Natural killer cell treated with Interleukin-12 subunit alpha and Interleukin-12 subunit beta and Interleukin-15 and Interleukin-18, amount 100 ng/mL, for 72 hours (primary cell): ENCODE measurements at regions not wholly inside any gene's neighbourhood (a gene's known extent, or its start where the extent isn't known, plus 50 kb on each side); places are given as distances from the start of the nearest gene placed in this dataset.
A peak's percentile ranks its signal among the peaks of the same experiment; 100 is the strongest.

Source experiments
- ATAC-seq, 2 donors: fragments of 150-1000 bp; cut with Tn5 transposase in 1 of 2; sonication (Bioruptor Pico), chemical (Tn5 transposase) in 1 of 2; 2 replicates each; pipeline ENCODE4 v1.10.0; 2021
- DNase-seq: peaks from one replicate; pipeline ENCODE4 v3.0.0; 2022; ENCODE audit warnings: low spot score
- H3K27ac Mint-ChIP-seq, 2 donors: 1 replicate in 1 of 2; 2 replicates in 1 of 2; pipeline ENCODE4 v1.8.0; 2022; ENCODE audit warnings: mixed read lengths in 2 of 2, mild to moderate bottlenecking in 1 of 2, moderate library complexity in 1 of 2
- H3K27me3 Mint-ChIP-seq, 2 donors: 1 replicate in 1 of 2; 2 replicates in 1 of 2; pipeline ENCODE4 v1.8.0; 2022; ENCODE audit warnings: mixed read lengths in 2 of 2
- H3K36me3 Mint-ChIP-seq: one replicate; pipeline ENCODE4 v1.8.0; 2022; ENCODE audit warnings: mixed read lengths
- H3K4me1 Mint-ChIP-seq, 2 donors: 1 replicate in 1 of 2; 2 replicates in 1 of 2; pipeline ENCODE4 v1.8.0; 2022; ENCODE audit warnings: low read depth in 2 of 2, mixed read lengths in 2 of 2, mild to moderate bottlenecking in 1 of 2
- H3K4me3 Mint-ChIP-seq: one replicate; pipeline ENCODE4 v1.8.0; 2022; ENCODE audit warnings: mixed read lengths
- H3K9me3 Mint-ChIP-seq: 2 replicates; pipeline ENCODE4 v1.8.0; 2022; ENCODE audit warnings: mixed read lengths

DNA sequence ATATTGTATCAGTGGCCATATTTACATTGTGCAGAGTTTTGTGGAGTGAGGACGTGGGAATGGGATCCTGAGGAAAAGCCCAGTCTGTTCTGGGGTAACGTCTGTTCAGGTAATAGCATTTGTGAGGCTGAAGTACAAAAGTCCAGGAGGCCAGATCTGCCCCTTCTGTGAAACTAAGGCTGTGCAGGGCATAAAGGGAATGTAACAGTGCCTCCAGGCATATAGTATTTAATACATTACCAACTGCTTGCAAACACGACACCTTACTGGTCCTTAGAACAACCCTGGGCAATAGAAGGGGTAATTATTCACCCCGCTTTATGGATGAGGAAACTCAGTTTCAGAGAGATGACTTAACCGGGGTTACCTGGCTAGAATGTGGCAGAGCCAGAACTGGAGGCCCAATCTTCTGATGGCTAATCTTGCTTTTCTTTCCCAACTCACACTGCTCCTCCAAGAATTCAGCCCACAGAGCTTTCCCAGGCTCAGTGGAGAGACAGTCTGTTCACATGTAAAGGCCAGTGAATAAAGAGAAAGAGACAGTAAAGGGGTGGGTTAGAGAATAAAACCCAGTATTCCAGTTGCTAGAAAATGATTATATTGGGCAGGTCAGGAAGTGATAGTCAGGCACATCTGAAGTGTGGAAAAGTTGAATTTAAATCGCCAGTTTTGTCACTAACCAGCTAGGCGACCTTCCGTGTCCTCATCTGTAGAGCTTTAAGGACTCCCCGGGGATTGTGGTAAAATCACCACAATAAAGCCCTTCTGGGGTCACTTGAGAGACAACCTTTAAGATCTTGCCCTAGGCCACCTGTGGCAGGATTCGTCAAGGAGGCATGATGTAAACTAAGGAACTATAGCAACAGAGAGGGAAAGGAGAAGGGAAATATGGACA is 280.7 kb upstream of the CITED2 start:
- H3K27me3 Mint-ChIP-seq, result peaks cover under 1 to 6% of the 10 kb centered on the region in 2 donors
- DNase-seq (no peak), ATAC-seq (no peak)
- H3K9me3 Mint-ChIP-seq, result no peaks in the 10 kb centered on the region
- H3K36me3 Mint-ChIP-seq, result no peaks in the 10 kb centered on the region
- no peak overlapping the region for H3K4me3 Mint-ChIP-seq
- no peaks in the 10 kb centered on the region for H3K4me1 Mint-ChIP-seq
- H3K27ac Mint-ChIP-seq, result no peak overlapping the region

DNA sequence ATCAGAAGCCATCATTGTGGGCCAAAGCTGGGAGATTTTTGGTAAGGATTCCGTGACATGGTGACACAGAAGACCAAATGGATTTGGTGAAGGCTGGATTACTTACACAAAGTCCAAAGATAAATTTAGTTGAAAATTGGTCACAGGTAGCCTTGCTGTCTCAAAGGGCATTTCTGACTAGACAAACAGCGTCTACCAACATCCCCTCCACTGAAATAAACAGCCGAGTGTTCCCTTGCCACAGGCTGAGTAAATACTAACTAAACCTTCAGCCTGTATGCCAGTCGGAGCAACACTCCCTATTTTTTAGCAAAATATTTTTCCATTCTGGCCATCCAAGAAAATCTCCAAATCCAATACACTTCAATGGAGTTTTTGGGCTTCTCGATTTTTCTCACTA is 279.9 kb upstream of the CITED2 start:
- H3K27ac Mint-ChIP-seq, result no peak overlapping the region
- H3K36me3 Mint-ChIP-seq, result no peaks in the 10 kb centered on the region
- H3K27me3 Mint-ChIP-seq, result peaks cover 7 to 14% of the 10 kb centered on the region in 2 donors
- ATAC-seq (no peak), DNase-seq (no peak)
- no peaks in the 10 kb centered on the region for H3K4me1 Mint-ChIP-seq
- H3K9me3 Mint-ChIP-seq, result no peaks in the 10 kb centered on the region
- no peak overlapping the region for H3K4me3 Mint-ChIP-seq

DNA sequence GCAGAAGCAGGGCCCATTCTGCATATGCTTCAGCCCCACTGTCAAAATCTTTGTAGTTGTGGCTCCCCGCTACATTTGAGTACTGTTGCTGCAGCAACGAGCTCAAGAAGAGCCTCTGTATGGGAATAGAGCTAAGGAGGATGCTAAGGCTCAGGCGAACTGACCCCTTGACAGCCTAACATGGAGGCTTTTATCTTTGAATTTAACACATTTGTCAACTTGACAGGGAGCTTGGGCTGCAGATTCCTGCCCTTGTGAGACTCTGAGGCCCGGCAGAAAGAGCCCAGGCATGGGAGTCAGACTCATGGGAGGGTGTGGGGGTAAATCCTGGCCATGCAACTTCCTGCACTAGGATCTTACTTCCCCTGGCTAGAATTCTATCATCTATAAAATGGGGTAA is 278.7 kb upstream of the CITED2 start:
- Mint-ChIP-seq H3K4me1 (peaks cover 0 to 2% of the 10 kb centered on the region in 2 donors), H3K27me3 (peaks cover 8 to 20% of the 10 kb centered on the region in 2 donors), H3K9me3 (no peaks in the 10 kb centered on the region), H3K36me3 (no peaks in the 10 kb centered on the region), H3K27ac (no peak overlapping the region), H3K4me3 (no peak overlapping the region)
- no peak for ATAC-seq
- DNase-seq, result no peak

- no peaks in the 10 kb centered on the region for H3K36me3 Mint-ChIP-seq
- H3K27me3 Mint-ChIP-seq, result peaks cover 13 to 20% of the 10 kb centered on the region in 2 donors
- DNase-seq (no peak), ATAC-seq (no peak)
- H3K4me3 Mint-ChIP-seq, result no peak overlapping the region
- no peak overlapping the region for H3K27ac Mint-ChIP-seq
- H3K4me1 Mint-ChIP-seq, result peaks cover 0 to 3% of the 10 kb centered on the region in 2 donors
- peaks cover 2% of the 10 kb centered on the region for H3K9me3 Mint-ChIP-seq
Observed at GRCh38 chr6:139650941-139651340, 276.5 kb upstream of the CITED2 start.

DNA sequence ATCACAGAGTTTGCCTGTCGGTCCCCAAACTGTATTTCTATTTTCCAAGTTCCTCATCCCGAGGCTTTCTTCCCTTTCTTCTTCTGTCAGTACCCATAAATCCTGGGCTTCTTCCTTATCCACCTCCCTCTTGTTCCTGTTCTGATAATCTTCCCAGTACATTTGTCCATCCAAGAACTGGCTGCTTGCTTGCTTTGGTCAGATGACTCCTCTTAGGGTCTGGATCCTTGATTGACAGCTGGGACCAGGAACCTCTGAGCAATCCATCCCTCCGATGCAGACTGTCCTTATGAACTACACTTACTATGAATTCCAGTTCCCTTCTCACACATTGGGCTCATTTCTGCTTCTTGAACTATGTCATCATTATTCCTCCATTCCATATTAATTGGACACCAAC is 275.3 kb upstream of the CITED2 start:
- H3K4me1 Mint-ChIP-seq, result peaks cover 0 to 3% of the 10 kb centered on the region in 2 donors
- ATAC-seq, result no peak
- no peak overlapping the region for H3K4me3 Mint-ChIP-seq
- no peak overlapping the region for H3K27ac Mint-ChIP-seq
- no peaks in the 10 kb centered on the region for H3K36me3 Mint-ChIP-seq
- H3K9me3 Mint-ChIP-seq, result peaks cover 2% of the 10 kb centered on the region
- peaks cover 13 to 30% of the 10 kb centered on the region in 2 donors for H3K27me3 Mint-ChIP-seq
- DNase-seq, result no peak

DNA sequence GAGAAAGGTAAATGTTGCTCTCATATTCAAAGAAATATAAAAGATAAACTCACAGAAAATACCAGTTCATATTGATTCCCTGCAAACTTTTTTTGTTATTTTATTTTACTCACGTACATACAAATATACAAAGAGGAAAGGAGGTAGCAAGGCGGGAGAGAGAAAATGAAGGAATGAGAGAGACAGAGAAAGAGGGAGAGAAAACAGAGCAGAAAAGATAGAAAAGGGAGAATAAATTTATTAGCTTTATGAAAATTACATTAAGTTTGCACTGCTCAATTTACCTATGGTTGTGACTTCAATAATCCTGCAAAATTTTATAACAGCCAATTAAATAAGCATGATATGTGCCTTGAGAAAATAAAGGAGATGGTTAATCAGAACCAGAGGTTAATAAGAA is 274.7 kb upstream of the CITED2 start:
- Mint-ChIP-seq H3K4me1 (peaks cover 0 to 3% of the 10 kb centered on the region in 2 donors), H3K4me3 (no peak overlapping the region), H3K27me3 (peaks cover 14 to 36% of the 10 kb centered on the region in 2 donors), H3K9me3 (peaks cover 2% of the 10 kb centered on the region), H3K36me3 (no peaks in the 10 kb centered on the region), H3K27ac (no peak overlapping the region)
- ATAC-seq, result no peak
- no peak for DNase-seq

GRCh38 chr6:139648430-139649000 is 274.1 kb upstream of the CITED2 start:
- Mint-ChIP-seq H3K4me3 (no peak overlapping the region), H3K27me3 (peaks cover 16 to 39% of the 10 kb centered on the region in 2 donors), H3K9me3 (peaks cover 2% of the 10 kb centered on the region), H3K4me1 (peaks cover 0 to 3% of the 10 kb centered on the region in 2 donors), H3K27ac (no peak overlapping the region), H3K36me3 (no peaks in the 10 kb centered on the region)
- ATAC-seq (no peak), DNase-seq (no peak)

DNA sequence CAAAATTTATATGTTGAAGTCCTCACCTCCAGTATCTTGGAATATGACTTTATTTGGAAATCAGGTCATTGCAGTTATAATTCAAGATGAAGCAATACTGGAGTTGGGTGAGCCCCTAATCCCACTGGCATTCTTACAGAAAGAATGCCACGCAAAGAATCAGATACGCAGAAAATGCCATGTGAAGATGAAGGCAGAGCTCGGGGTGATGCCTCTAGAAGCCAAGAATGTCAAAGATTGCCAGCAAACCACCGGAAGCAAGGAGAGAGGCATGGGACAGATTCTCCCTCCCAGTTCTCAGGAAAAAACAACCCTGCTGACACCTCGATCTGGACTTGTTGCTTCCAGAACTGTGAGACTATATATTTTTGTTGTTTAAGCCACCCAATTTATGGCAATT is 273.4 kb upstream of the CITED2 start:
- H3K36me3 Mint-ChIP-seq, result no peaks in the 10 kb centered on the region
- DNase-seq (no peak), ATAC-seq (no peak)
- H3K9me3 Mint-ChIP-seq, result peaks cover 2% of the 10 kb centered on the region
- H3K27me3 Mint-ChIP-seq, result peaks cover 16 to 39% of the 10 kb centered on the region in 2 donors
- H3K4me1 Mint-ChIP-seq, result peaks cover 0 to 3% of the 10 kb centered on the region in 2 donors
- H3K4me3 Mint-ChIP-seq, result no peak overlapping the region
- no peak overlapping the region for H3K27ac Mint-ChIP-seq

GRCh38 chr6:139647016-139647415 is 272.6 kb upstream of the CITED2 start:
- H3K36me3 Mint-ChIP-seq, result no peaks in the 10 kb centered on the region
- H3K4me1 Mint-ChIP-seq, result peaks cover 0 to 3% of the 10 kb centered on the region in 2 donors

GRCh38 chr6:139644821-139645220 is 270.4 kb upstream of the CITED2 start:
- no peak overlapping the region for H3K27ac Mint-ChIP-seq
- no peak for ATAC-seq
- H3K27me3 Mint-ChIP-seq, result peaks cover 22 to 47% of the 10 kb centered on the region in 2 donors
- no peak overlapping the region for H3K4me3 Mint-ChIP-seq
- H3K4me1 Mint-ChIP-seq, result peaks cover 11 to 16% of the 10 kb centered on the region in 2 donors
- H3K36me3 Mint-ChIP-seq, result no peaks in the 10 kb centered on the region
- H3K9me3 Mint-ChIP-seq, result peaks cover 2% of the 10 kb centered on the region
- DNase-seq, result no peak

More at GRCh38 chr6:139647016-139647415, 272.6 kb upstream of the CITED2 start:
- DNase-seq, result no peak
- Mint-ChIP-seq H3K9me3 (peaks cover 2% of the 10 kb centered on the region), H3K27ac (no peak overlapping the region), H3K27me3 (peaks cover 16 to 39% of the 10 kb centered on the region in 2 donors), H3K4me3 (no peak overlapping the region)
- no peak for ATAC-seq

DNA sequence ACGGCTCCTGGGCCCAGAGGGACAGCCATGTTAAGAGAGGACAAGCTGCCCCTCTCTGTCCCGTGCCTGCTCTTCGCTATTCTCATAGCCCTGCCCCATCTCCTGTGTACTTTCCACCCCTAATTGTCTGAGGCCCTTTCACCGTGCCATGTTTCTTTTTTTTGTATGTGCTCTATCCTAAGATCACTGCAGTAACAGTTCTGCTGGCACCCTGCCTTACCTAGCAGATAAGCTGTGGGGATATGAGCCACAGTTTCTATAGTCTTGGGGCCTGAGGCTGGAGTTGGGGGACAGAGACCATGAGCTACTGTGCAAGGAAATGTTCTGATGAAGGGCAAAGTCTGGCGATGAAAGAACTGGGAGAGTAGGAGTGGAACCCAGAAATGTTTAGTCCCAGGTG is 269.5 kb upstream of the CITED2 start:
- H3K27ac Mint-ChIP-seq, result no peak overlapping the region
- DNase-seq (no peak), ATAC-seq (no peak)
- H3K4me1 Mint-ChIP-seq, result peaks cover 15 to 21% of the 10 kb centered on the region in 2 donors
- peaks cover 2% of the 10 kb centered on the region for H3K9me3 Mint-ChIP-seq
- no peaks in the 10 kb centered on the region for H3K36me3 Mint-ChIP-seq
- no peak overlapping the region for H3K4me3 Mint-ChIP-seq
- peaks cover 18 to 39% of the 10 kb centered on the region in 2 donors for H3K27me3 Mint-ChIP-seq

GRCh38 chr6:139642346-139642745 is 267.9 kb upstream of the CITED2 start:
- ATAC-seq (no peak), DNase-seq (no peak)
- peaks cover 22 to 41% of the 10 kb centered on the region in 2 donors for H3K27me3 Mint-ChIP-seq
- H3K36me3 Mint-ChIP-seq, result peaks cover 4% of the 10 kb centered on the region
- no peak overlapping the region for H3K27ac Mint-ChIP-seq
- H3K4me1 Mint-ChIP-seq, result peaks cover 12 to 21% of the 10 kb centered on the region in 2 donors
- no peak overlapping the region for H3K4me3 Mint-ChIP-seq
- peaks cover 2% of the 10 kb centered on the region for H3K9me3 Mint-ChIP-seq

GRCh38 chr6:139641376-139641775 is 266.9 kb upstream of the CITED2 start:
- H3K27me3 Mint-ChIP-seq, result peaks cover 20 to 41% of the 10 kb centered on the region in 2 donors
- ATAC-seq, result no peak
- no peak overlapping the region for H3K27ac Mint-ChIP-seq
- no peak for DNase-seq
- no peaks in the 10 kb centered on the region for H3K9me3 Mint-ChIP-seq
- H3K36me3 Mint-ChIP-seq, result peaks cover 4% of the 10 kb centered on the region
- no peak overlapping the region for H3K4me3 Mint-ChIP-seq
- peaks cover 12 to 21% of the 10 kb centered on the region in 2 donors for H3K4me1 Mint-ChIP-seq

- Mint-ChIP-seq H3K36me3 (peaks cover 4% of the 10 kb centered on the region), H3K4me1 (peaks cover 12 to 21% of the 10 kb centered on the region in 2 donors), H3K4me3 (peak overlapping the region; percentile 40), H3K9me3 (no peaks in the 10 kb centered on the region), H3K27ac (peak overlapping the region in 1 of 2 donors; percentile 8), H3K27me3 (peaks cover 20 to 41% of the 10 kb centered on the region in 2 donors)
- DNase-seq, result no peak
- ATAC-seq, result no peak
Observed at GRCh38 chr6:139640921-139641320, 266.5 kb upstream of the CITED2 start.
